ENCODE measurements at regions not wholly inside any gene's neighbourhood (a gene's known extent, or its start where the extent isn't known, plus 50 kb on each side); places are given as distances from the start of the nearest gene placed in this dataset.

DNA sequence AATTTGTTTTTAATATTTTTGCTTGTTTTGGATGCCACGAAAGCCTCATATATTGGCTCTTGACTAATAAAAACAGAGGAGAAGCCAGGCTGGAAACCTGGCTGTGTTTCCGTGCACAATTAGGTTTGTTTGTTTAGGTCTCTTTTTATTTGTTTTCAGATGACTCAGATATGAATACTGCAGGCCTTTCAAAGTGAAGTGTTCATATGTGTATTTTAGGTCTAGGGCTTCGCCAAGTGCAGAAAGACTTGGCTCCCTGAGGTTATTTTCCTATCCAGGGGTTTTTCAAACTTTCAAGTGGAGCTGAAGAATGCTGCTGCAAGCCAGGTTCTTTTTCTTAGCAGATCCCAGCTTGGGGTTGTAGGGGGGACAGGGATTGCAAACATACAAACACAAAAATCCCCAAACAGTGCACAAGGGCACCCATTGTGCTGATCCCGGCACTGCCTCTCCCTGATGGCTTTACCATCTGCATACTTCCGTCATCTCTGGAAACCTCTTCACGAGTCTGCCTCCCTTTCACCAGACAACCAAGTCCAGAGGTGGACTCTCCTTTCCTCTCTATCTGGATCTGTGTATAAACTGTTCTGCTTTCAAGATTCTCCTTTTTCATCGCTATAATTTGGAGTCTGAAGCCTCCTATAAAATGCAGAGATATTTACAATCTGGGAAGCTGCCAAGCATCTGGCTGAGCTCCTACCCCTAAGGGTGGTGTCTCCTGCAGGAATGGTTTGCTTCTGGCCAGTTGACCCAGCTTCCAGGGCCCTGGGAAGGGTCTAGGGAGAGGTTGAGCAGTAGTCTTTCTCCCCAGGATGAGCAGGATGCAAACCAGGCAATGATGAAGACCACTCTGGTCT lies 108.6 kb downstream of the SMIM20 start:
- no peak overlapping the region for H3K27ac Mint-ChIP-seq (ENCODE audit: low read depth)
- H3K27me3 Mint-ChIP-seq: peaks cover 59% of the 10 kb centered on the region
- DNase-seq (ENCODE audit: low spot score in 2 of 2): no peak
- no peaks in the 10 kb centered on the region for H3K36me3 Mint-ChIP-seq (ENCODE audit: insufficient read depth)
- ATAC-seq (replicated peaks; ENCODE audit: extremely low read depth, poor library complexity, severe bottlenecking): no peak
- H3K4me1 Mint-ChIP-seq: peaks cover 7% of the 10 kb centered on the region
- H3K4me3 Mint-ChIP-seq: no peak overlapping the region
- no peaks in the 10 kb centered on the region for H3K9me3 Mint-ChIP-seq

DNA sequence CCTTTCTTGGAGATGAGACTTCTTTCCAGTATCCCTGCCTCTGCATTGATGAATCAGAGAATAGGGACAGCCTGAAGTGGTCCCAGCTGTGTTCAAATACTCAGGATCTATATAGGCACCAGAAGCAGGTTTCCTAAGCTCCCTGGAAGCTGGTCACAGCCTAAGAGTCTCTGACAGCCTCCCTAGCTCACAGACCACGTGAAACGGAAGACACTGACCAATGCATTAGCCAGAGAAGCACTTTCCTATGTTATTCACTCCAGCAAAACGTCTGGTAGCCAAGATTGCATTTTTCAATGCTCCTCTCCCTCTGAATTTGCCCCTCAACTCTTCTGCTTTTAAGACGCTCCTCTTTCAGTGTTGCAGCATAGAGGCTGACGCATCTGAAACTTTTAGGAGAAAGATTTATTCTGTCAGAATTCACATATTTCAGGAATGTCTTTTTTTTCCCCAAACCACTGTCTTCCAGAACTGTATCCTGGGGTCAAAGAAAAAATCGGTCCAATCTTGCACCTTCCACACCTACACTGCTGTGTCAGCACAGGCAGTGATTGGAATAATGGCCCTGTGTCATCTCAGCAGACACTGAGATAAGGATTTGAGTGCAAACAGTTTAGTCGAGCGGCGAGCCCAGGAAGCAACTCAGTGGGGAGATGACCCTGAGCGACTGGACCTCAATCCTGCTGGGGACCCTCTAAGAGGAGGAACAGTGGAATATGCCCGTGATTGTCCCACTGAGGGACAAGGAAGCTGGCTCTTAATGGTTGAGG lies 109.4 kb downstream of the SMIM20 start:
- ATAC-seq (replicated peaks; ENCODE audit: extremely low read depth, poor library complexity, severe bottlenecking): no peak
- H3K4me1 Mint-ChIP-seq: peaks cover 9% of the 10 kb centered on the region
- no peak overlapping the region for H3K4me3 Mint-ChIP-seq
- DNase-seq (ENCODE audit: low spot score in 2 of 2): no peak
- no peak overlapping the region for H3K27ac Mint-ChIP-seq (ENCODE audit: low read depth)
- no peaks in the 10 kb centered on the region for H3K36me3 Mint-ChIP-seq (ENCODE audit: insufficient read depth)
- no peaks in the 10 kb centered on the region for H3K9me3 Mint-ChIP-seq
- peaks cover 67% of the 10 kb centered on the region for H3K27me3 Mint-ChIP-seq

GRCh38 chr4:26024079-26024478 lies 110.1 kb downstream of the SMIM20 start:
- Mint-ChIP-seq H3K27ac (ENCODE audit: low read depth) (no peak overlapping the region), H3K27me3 (peaks cover 67% of the 10 kb centered on the region), H3K36me3 (ENCODE audit: insufficient read depth) (no peaks in the 10 kb centered on the region), H3K9me3 (no peaks in the 10 kb centered on the region), H3K4me1 (peaks cover 14% of the 10 kb centered on the region), H3K4me3 (no peak overlapping the region)
- ATAC-seq (replicated peaks; ENCODE audit: extremely low read depth, poor library complexity, severe bottlenecking) (no peak), DNase-seq (ENCODE audit: low spot score in 2 of 2) (no peak)

GRCh38 chr4:26028133-26028792 lies 114.2 kb downstream of the SMIM20 start:
- no peaks in the 10 kb centered on the region for H3K36me3 Mint-ChIP-seq (ENCODE audit: insufficient read depth)
- H3K27me3 Mint-ChIP-seq: peaks cover 28% of the 10 kb centered on the region
- ATAC-seq (replicated peaks; ENCODE audit: extremely low read depth, poor library complexity, severe bottlenecking): no peak
- H3K27ac Mint-ChIP-seq (ENCODE audit: low read depth): no peak overlapping the region
- H3K4me3 Mint-ChIP-seq: no peak overlapping the region
- DNase-seq (ENCODE audit: low spot score in 2 of 2): no peak
- H3K4me1 Mint-ChIP-seq: peaks cover 6% of the 10 kb centered on the region
- H3K9me3 Mint-ChIP-seq: no peaks in the 10 kb centered on the region

GRCh38 chr4:26028793-26029567 lies 115.0 kb downstream of the SMIM20 start:
- Mint-ChIP-seq H3K4me1 (peaks cover 6% of the 10 kb centered on the region), H3K27ac (ENCODE audit: low read depth) (no peak overlapping the region), H3K4me3 (no peak overlapping the region), H3K9me3 (no peaks in the 10 kb centered on the region), H3K36me3 (ENCODE audit: insufficient read depth) (no peaks in the 10 kb centered on the region), H3K27me3 (peaks cover 21% of the 10 kb centered on the region)
- DNase-seq (ENCODE audit: low spot score in 2 of 2): peak in 1 of 2 donors; percentile 38
- ATAC-seq (replicated peaks; ENCODE audit: extremely low read depth, poor library complexity, severe bottlenecking): no peak

- Mint-ChIP-seq H3K27me3 (peaks cover 21% of the 10 kb centered on the region), H3K9me3 (no peaks in the 10 kb centered on the region), H3K4me1 (peaks cover 6% of the 10 kb centered on the region), H3K36me3 (ENCODE audit: insufficient read depth) (no peaks in the 10 kb centered on the region), H3K27ac (ENCODE audit: low read depth) (no peak overlapping the region), H3K4me3 (no peak overlapping the region)
- DNase-seq (ENCODE audit: low spot score in 2 of 2): no peak
- no peak for ATAC-seq (replicated peaks; ENCODE audit: extremely low read depth, poor library complexity, severe bottlenecking)
These were observed 115.6 kb downstream of the SMIM20 start for GRCh38 chr4:26029568-26030131.

DNA sequence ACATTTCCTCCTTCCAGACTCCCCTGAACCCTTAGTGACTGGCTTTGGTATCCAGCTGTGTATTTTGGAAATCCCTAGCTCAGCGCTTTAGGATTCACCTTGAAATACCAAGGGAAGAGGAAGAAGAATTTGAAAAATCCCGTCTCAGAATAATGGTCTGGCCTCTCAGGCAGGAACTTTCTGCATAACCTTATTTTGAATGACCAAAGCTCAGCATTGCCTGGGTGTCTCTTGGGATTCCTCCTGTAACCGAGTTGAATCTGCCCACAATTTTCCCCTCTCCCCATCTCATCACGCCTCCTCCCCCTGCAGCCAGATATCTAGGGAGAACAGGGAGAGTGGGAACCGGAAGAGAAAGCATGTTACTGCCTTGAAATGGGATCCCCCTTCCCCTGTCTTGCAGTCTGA lies 116.2 kb downstream of the SMIM20 start:
- H3K4me3 Mint-ChIP-seq: no peak overlapping the region

GRCh38 chr4:26030780-26031179 lies 116.8 kb downstream of the SMIM20 start:
- Mint-ChIP-seq H3K27ac (ENCODE audit: low read depth) (no peak overlapping the region), H3K27me3 (peaks cover 21% of the 10 kb centered on the region), H3K9me3 (no peaks in the 10 kb centered on the region), H3K4me3 (no peak overlapping the region), H3K4me1 (peaks cover 6% of the 10 kb centered on the region), H3K36me3 (ENCODE audit: insufficient read depth) (no peaks in the 10 kb centered on the region)
- no peak for ATAC-seq (replicated peaks; ENCODE audit: extremely low read depth, poor library complexity, severe bottlenecking)
- no peak for DNase-seq (ENCODE audit: low spot score in 2 of 2)

More for the DNA sequence above, 116.2 kb downstream of the SMIM20 start:
- ATAC-seq (replicated peaks; ENCODE audit: extremely low read depth, poor library complexity, severe bottlenecking) (no peak), DNase-seq (ENCODE audit: low spot score in 2 of 2) (no peak)
- Mint-ChIP-seq H3K4me1 (peaks cover 6% of the 10 kb centered on the region), H3K27me3 (peaks cover 21% of the 10 kb centered on the region), H3K36me3 (ENCODE audit: insufficient read depth) (no peaks in the 10 kb centered on the region), H3K27ac (ENCODE audit: low read depth) (no peak overlapping the region), H3K9me3 (no peaks in the 10 kb centered on the region)

DNA sequence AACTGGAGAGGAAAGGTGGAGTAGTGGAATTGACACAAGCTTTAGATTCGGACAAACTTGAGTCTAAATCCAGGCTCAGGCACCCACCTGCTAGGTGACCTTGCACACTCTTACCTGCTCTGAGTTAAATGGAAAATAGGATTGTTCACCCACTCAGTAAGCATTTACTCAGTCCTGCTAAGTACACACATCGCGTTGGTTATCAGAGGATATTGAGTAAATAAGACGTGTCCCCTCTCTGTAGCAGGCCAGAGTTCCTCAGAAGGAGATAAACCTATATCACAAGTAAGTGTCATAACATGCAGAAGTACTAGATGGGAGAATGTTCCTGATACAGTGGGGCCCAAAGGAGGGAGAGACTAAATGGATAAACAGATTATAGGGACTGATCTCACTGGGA lies 117.7 kb downstream of the SMIM20 start:
- DNase-seq (ENCODE audit: low spot score in 2 of 2) (no peak), ATAC-seq (replicated peaks; ENCODE audit: extremely low read depth, poor library complexity, severe bottlenecking) (no peak)
- peaks cover 6% of the 10 kb centered on the region for H3K4me1 Mint-ChIP-seq
- no peaks in the 10 kb centered on the region for H3K9me3 Mint-ChIP-seq
- H3K4me3 Mint-ChIP-seq: no peak overlapping the region
- H3K27ac Mint-ChIP-seq (ENCODE audit: low read depth): no peak overlapping the region
- peaks cover 16% of the 10 kb centered on the region for H3K27me3 Mint-ChIP-seq
- H3K36me3 Mint-ChIP-seq (ENCODE audit: insufficient read depth): no peaks in the 10 kb centered on the region

DNA sequence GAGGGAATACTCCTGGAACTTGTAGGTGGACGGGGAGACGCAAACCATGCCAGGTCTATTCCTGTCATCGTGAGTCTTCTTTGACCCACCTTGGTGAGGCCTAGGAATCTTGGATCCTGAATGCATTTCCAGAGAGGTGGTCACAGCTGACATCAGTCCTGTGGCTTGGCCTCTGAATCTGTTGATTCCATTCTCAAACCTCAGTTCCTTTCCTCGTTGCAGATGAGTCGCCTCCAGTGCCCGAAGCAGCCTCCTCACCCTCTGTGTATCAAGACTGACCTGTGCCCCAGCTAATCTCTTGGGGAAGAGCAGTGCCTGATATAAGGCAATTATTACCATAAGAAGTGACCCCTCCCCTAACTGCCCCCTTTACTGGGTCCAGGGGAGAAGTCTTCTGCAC lies 118.1 kb downstream of the SMIM20 start:
- Mint-ChIP-seq H3K9me3 (no peaks in the 10 kb centered on the region), H3K27ac (ENCODE audit: low read depth) (no peak overlapping the region)

DNA sequence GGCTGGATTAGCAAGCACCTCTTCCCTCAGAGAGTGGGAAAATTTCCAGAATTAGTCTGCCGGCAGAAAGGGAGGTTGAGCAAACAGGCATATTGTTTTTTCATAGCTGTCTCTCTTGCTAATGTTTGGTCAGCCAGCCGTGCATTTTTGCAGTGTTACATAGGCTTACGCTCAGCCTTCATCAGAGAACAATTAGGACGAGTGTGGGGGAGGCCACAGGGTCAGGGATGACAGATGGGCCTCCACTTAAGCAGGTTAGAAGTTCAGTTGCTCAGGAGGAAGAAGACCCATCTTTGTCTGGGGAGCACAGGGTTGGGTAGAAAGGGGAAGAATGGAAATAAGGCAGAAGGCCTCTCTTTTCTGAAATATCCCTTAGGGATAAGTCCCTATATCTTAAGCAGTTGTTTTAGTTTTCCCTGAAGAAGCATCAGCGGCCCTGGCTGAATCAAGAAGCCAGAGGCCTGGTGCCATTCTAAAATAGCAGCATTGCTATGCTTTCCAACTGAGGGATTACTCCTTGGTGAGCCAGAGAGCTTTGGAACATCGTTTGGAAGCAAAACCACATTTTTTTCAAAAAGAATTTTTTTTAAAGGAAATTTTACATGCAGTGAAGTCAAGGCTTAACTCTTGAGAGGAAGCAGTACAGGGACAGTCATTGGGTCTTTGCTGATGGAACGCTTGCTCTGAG lies 118.8 kb downstream of the SMIM20 start:
- Mint-ChIP-seq H3K4me3 (no peak overlapping the region), H3K27ac (ENCODE audit: low read depth) (no peak overlapping the region), H3K27me3 (peaks cover 6% of the 10 kb centered on the region), H3K4me1 (peaks cover 6% of the 10 kb centered on the region), H3K9me3 (no peaks in the 10 kb centered on the region), H3K36me3 (ENCODE audit: insufficient read depth) (no peaks in the 10 kb centered on the region)
- ATAC-seq (replicated peaks; ENCODE audit: extremely low read depth, poor library complexity, severe bottlenecking) (no peak), DNase-seq (ENCODE audit: low spot score in 2 of 2) (no peak)

More for the DNA sequence above, 118.1 kb downstream of the SMIM20 start:
- Mint-ChIP-seq H3K4me3 (no peak overlapping the region), H3K4me1 (peaks cover 6% of the 10 kb centered on the region), H3K27me3 (peaks cover 12% of the 10 kb centered on the region), H3K36me3 (ENCODE audit: insufficient read depth) (no peaks in the 10 kb centered on the region)
- DNase-seq (ENCODE audit: low spot score in 2 of 2) (no peak), ATAC-seq (replicated peaks; ENCODE audit: extremely low read depth, poor library complexity, severe bottlenecking) (no peak)
